NCI-H345 (cell line): ENCODE measurements at regions not wholly inside any gene's neighbourhood (a gene's known extent, or its start where the extent isn't known, plus 50 kb on each side); places are given as distances from the start of the nearest gene placed in this dataset.

Source experiments
- DNase-seq: peaks from one replicate; lab custom pipeline; 2025; lab: John Stamatoyannopoulos, UW

GRCh38 chr14:49464885-49465284 is 121.3 kb downstream of the RPS29 start:
- DNase-seq: no peak

- DNase-seq: no peak
These were observed 123.0 kb downstream of the RPS29 start for GRCh38 chr14:49463146-49463545.

GRCh38 chr14:49461529-49462401 is 124.4 kb downstream of the RPS29 start:
- peak; percentile 47 for DNase-seq

GRCh38 chr14:49460662-49461061 is 125.5 kb downstream of the RPS29 start:
- DNase-seq: no peak

GRCh38 chr14:49456589-49456988 is 129.6 kb downstream of the RPS29 start:
- DNase-seq: no peak

- no peak for DNase-seq
These were observed 134.2 kb downstream of the RPS29 start for GRCh38 chr14:49451938-49452337.

- no peak for DNase-seq
These were observed 136.4 kb downstream of the RPS29 start for GRCh38 chr14:49449749-49450148.

GRCh38 chr14:49447540-49448107 is 138.6 kb downstream of the RPS29 start:
- peak; percentile 11 for DNase-seq

- no peak for DNase-seq
These were observed 139.4 kb downstream of the RPS29 start for GRCh38 chr14:49446801-49447200.

GRCh38 chr14:49438256-49438770 is 147.9 kb downstream of the RPS29 start:
- no peak for DNase-seq

GRCh38 chr14:49428076-49428475 is 158.1 kb downstream of the RPS29 start:
- DNase-seq: no peak

GRCh38 chr14:49427117-49427516 is 159.1 kb downstream of the RPS29 start:
- no peak for DNase-seq

- no peak for DNase-seq
These were observed 160.3 kb downstream of the RPS29 start for GRCh38 chr14:49425921-49426320.

- no peak for DNase-seq
These were observed 161.5 kb downstream of the RPS29 start for GRCh38 chr14:49424436-49425331.

- DNase-seq: no peak
These were observed 166.0 kb downstream of the RPS29 start for GRCh38 chr14:49420201-49420600.

GRCh38 chr14:49418789-49419188 is 167.4 kb downstream of the RPS29 start:
- DNase-seq: no peak

- DNase-seq: no peak
These were observed 168.4 kb downstream of the RPS29 start for GRCh38 chr14:49417790-49418189.

GRCh38 chr14:49408187-49408933 is 177.8 kb downstream of the RPS29 start:
- no peak for DNase-seq

- no peak for DNase-seq
These were observed 180.9 kb downstream of the RPS29 start for GRCh38 chr14:49405291-49405690.

GRCh38 chr14:49401373-49401772 is 184.8 kb downstream of the RPS29 start:
- no peak for DNase-seq

- DNase-seq: no peak
These were observed 189.4 kb downstream of the RPS29 start for GRCh38 chr14:49396801-49397200.

- DNase-seq: no peak
These were observed 204.4 kb downstream of the RPS29 start for GRCh38 chr14:49381778-49382177.
